ENCODE measurements at regions not wholly inside any gene's neighbourhood (a gene's known extent, or its start where the extent isn't known, plus 50 kb on each side); places are given as distances from the start of the nearest gene placed in this dataset.

- TF ChIP-seq HNF4G (IDR thresholded peaks at IDR 0.05) (no peak), TAF1 (conservative IDR thresholded peaks at IDR 0.05) (no peak), FOXA1 (IDR thresholded peaks at IDR 0.05) (no peak), ATF3 (IDR thresholded peaks at IDR 0.05) (no peak), FOXA2 (IDR thresholded peaks at IDR 0.05) (no peak), RXRA (IDR thresholded peaks at IDR 0.05) (no peak), RAD21 (IDR thresholded peaks at IDR 0.05) (no peak), SP1 (IDR thresholded peaks at IDR 0.05) (no peak), JUND (IDR thresholded peaks at IDR 0.05) (no peak)
- TF ChIP-seq, protein P1, sequence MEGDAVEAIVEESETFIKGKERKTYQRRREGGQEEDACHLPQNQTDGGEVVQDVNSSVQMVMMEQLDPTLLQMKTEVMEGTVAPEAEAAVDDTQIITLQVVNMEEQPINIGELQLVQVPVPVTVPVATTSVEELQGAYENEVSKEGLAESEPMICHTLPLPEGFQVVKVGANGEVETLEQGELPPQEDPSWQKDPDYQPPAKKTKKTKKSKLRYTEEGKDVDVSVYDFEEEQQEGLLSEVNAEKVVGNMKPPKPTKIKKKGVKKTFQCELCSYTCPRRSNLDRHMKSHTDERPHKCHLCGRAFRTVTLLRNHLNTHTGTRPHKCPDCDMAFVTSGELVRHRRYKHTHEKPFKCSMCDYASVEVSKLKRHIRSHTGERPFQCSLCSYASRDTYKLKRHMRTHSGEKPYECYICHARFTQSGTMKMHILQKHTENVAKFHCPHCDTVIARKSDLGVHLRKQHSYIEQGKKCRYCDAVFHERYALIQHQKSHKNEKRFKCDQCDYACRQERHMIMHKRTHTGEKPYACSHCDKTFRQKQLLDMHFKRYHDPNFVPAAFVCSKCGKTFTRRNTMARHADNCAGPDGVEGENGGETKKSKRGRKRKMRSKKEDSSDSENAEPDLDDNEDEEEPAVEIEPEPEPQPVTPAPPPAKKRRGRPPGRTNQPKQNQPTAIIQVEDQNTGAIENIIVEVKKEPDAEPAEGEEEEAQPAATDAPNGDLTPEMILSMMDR (IDR thresholded peaks at IDR 0.05; ENCODE audit: low read depth, low read length, missing input control) = no peak
- 56% methylated on average over 4 of the region's 4 CpGs for WGBS
- Histone ChIP-seq H3K4me1 (ENCODE audit: control insufficient read depth in 4 of 4, insufficient read depth in 4 of 4, low read length in 3 of 4) (no peaks in the 10 kb centered on the region), H3K27me3 (ENCODE audit: control insufficient read depth in 4 of 4, insufficient read depth in 4 of 4, low read length in 3 of 4) (peaks cover 0 to 3% (median 0%) of the 10 kb centered on the region in 4 donors), H3K9ac (ENCODE audit: low read depth in 1 of 2, low read length in 2 of 2) (no peak overlapping the region), H3K27ac (ENCODE audit: low read depth in 1 of 2, low read length in 2 of 2) (no peak overlapping the region), H3K4me3 (ENCODE audit: low read depth in 1 of 3, low read length in 3 of 3) (no peak overlapping the region), H3K9me3 (ENCODE audit: control insufficient read depth in 4 of 4, low read length in 3 of 4) (no peaks in the 10 kb centered on the region), H3K36me3 (ENCODE audit: control insufficient read depth in 4 of 4, insufficient read depth in 3 of 4, low read depth in 1 of 4, low read length in 3 of 4) (no peaks in the 10 kb centered on the region)
- DNase-seq (ENCODE audit: low spot score) = no peak
Measured at GRCh38 chr6:103783329-103783728, 1076.4 kb downstream of the HACE1 start.

DNA sequence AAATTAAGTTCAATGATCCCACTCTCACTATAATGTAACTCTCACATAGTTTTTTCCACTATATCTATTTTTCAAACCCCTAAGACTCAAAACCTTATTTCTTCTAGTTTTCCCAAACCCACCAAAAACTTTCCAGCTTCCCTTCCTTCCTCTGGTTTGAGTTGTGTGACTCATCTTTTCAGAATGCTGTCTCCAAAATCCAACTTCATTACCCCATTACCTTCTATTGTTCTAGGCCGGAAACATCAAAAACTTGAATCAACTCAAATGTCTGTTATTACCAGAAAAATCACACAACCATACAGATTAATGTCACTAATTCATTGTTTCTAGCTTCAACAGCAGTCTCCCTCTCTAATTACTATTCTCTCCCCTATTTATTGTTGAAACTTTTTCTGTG lies 1090.3 kb downstream of the HACE1 start:
- DNase-seq (ENCODE audit: low spot score) = no peak
- H3K36me3 ChIP-seq (ENCODE audit: control insufficient read depth in 4 of 4, insufficient read depth in 3 of 4, low read depth in 1 of 4, low read length in 3 of 4) = no peaks in the 10 kb centered on the region
- WGBS = 92% methylated on average over 1 of the region's 1 CpG
- no peak overlapping the region for H3K9ac ChIP-seq (ENCODE audit: low read depth in 1 of 2, low read length in 2 of 2)
- no peaks in the 10 kb centered on the region for H3K4me1 ChIP-seq (ENCODE audit: control insufficient read depth in 4 of 4, insufficient read depth in 4 of 4, low read length in 3 of 4)
- H3K27ac ChIP-seq (ENCODE audit: low read depth in 1 of 2, low read length in 2 of 2) = no peak overlapping the region
- H3K4me3 ChIP-seq (ENCODE audit: low read depth in 1 of 3, low read length in 3 of 3) = no peak overlapping the region
- no peaks in the 10 kb centered on the region for H3K27me3 ChIP-seq (ENCODE audit: control insufficient read depth in 4 of 4, insufficient read depth in 4 of 4, low read length in 3 of 4)
- H3K9me3 ChIP-seq (ENCODE audit: control insufficient read depth in 4 of 4, low read length in 3 of 4) = no peaks in the 10 kb centered on the region
- TF ChIP-seq TAF1 (conservative IDR thresholded peaks at IDR 0.05) = no peak
- TF ChIP-seq YY1 (IDR thresholded peaks at IDR 0.05) = no peak
- TF ChIP-seq RXRA (IDR thresholded peaks at IDR 0.05) = no peak
- no peak for TF ChIP-seq FOXA2 (IDR thresholded peaks at IDR 0.05)
- TF ChIP-seq ZBTB33 (IDR thresholded peaks at IDR 0.05) = no peak
- TF ChIP-seq ATF3 (IDR thresholded peaks at IDR 0.05) = no peak
- no peak for TF ChIP-seq SP1 (IDR thresholded peaks at IDR 0.05)
- no peak for TF ChIP-seq HNF4A (conservative IDR thresholded peaks at IDR 0.05)
- TF ChIP-seq EGR1 (IDR thresholded peaks at IDR 0.05; ENCODE audit: low read depth in 2 of 2) = no peak
- TF ChIP-seq GABPA (IDR thresholded peaks at IDR 0.05 in 1 of 2, conservative IDR thresholded peaks at IDR 0.05 in 1 of 2) = no peak
- TF ChIP-seq NR2F2 (IDR thresholded peaks at IDR 0.05) = no peak
- TF ChIP-seq, protein P2, sequence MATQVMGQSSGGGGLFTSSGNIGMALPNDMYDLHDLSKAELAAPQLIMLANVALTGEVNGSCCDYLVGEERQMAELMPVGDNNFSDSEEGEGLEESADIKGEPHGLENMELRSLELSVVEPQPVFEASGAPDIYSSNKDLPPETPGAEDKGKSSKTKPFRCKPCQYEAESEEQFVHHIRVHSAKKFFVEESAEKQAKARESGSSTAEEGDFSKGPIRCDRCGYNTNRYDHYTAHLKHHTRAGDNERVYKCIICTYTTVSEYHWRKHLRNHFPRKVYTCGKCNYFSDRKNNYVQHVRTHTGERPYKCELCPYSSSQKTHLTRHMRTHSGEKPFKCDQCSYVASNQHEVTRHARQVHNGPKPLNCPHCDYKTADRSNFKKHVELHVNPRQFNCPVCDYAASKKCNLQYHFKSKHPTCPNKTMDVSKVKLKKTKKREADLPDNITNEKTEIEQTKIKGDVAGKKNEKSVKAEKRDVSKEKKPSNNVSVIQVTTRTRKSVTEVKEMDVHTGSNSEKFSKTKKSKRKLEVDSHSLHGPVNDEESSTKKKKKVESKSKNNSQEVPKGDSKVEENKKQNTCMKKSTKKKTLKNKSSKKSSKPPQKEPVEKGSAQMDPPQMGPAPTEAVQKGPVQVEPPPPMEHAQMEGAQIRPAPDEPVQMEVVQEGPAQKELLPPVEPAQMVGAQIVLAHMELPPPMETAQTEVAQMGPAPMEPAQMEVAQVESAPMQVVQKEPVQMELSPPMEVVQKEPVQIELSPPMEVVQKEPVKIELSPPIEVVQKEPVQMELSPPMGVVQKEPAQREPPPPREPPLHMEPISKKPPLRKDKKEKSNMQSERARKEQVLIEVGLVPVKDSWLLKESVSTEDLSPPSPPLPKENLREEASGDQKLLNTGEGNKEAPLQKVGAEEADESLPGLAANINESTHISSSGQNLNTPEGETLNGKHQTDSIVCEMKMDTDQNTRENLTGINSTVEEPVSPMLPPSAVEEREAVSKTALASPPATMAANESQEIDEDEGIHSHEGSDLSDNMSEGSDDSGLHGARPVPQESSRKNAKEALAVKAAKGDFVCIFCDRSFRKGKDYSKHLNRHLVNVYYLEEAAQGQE (IDR thresholded peaks at IDR 0.05) = no peak

Data from liver (tissue), 8 donors.